GM21825 (cell line): ENCODE measurements at regions not wholly inside any gene's neighbourhood (a gene's known extent, or its start where the extent isn't known, plus 50 kb on each side); places are given as distances from the start of the nearest gene placed in this dataset.

Experiments used
- ATAC-seq: cut with Tn5 transposase; IDR thresholded peaks from one replicate; pipeline ENCODE4 v1.9.1; 2021; ENCODE audit warnings: mild to moderate bottlenecking, moderate library complexity; ENCODE audit not compliant: unreplicated experiment

DNA sequence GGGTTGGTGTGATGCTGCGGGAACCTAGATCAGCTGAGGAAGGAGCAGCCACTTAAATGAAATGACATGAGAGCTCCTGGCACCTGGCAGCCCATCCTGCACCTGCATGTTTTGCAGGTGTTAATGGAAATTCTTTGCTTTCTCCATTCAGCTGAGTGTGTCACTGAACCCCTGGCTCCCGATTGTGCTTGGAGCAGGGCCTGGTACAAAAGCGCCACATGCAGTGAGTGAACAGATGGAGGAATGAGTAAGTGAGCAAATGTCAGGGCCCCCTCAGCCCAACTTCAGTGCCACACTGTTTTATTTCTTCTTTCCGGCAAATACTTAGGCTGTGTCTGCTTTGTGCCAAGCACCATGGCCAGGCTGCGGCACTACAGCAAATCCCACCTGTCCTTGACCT lies 132.2 kb downstream of the ASB7 start:
- ATAC-seq = no peak

DNA sequence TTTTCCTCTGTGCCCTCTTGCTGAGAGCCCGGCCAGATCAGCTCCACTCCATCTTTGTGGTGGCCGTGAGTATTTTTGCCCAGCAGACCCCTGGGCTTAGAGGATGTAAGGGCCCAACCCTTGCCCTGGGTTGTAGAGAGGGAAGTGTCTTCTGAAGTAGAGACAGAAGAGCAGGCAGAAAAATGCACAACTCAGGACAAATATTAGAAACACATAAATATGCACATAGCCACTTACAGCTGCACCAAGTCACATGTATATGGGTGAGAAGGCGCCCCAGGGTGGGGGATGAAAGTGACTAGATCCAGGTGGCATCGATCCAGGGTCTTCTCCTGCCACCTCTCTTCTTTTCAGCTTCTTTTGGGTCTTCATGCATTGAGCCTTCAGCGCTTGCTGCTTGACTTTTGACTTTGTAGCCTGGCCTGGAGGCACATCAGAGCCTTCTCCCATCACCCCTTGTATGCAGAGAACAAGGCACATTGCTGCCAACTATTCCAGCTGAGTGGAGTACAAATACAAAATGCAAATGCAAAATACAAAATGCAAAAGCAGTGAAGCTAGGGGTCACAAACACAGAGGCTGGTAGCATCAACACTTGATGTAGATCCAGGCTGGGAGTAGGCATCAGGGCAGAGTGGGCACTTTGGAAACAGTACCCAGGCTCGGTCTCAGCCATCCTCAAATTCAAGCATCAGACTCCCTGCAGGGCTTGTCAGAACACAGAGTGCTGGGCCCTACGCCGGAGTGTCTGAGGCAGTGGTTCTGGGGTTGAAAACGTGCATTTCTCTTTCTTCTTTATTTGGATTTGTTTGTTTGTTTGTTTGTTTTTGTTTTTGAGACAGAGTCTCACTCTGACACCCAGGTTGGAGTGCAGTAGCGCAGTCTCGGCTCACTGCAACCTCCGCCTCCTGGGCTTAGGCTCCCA lies 133.0 kb downstream of the ASB7 start:
- ATAC-seq = no peak

DNA sequence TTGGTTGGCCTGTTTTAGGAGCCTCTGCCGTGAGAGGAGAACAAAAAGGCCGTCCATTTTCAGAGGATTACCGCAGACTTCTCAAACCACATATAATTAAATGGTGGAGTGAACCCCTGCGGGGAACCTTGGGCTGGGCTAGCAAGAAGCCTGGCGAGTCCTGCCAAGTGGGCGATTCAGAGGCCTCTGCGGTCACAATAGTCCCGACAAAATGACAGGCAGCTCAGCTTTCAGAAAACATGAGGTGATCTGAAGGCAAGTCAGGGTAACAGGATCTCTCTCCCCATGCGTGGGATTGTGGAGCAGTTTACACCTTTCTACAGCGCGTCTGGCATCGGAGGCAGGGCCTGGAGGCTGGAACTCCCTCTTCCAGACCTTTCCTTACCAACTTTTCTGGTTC lies 134.8 kb downstream of the ASB7 start:
- ATAC-seq = no peak

DNA sequence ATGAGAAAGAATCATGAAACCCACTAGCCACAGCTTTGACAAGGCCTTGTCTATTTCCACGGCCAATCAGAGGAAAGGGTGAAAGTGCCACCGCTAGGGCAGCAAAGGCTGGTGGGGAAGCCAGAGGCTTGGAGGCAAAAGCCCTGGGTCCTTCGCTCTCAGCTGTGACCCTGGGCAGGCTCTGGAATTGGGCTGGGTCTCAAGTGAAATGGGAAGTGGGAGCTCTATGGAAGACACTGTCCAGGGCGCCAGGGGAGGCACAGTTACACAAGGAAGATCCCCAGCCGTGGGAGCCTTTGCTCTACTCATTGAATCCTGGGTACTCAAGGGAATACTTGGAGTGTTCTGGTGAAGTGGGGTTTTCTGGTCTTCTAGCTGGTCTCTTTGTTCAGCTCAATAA lies 136.2 kb downstream of the ASB7 start:
- ATAC-seq = no peak

DNA sequence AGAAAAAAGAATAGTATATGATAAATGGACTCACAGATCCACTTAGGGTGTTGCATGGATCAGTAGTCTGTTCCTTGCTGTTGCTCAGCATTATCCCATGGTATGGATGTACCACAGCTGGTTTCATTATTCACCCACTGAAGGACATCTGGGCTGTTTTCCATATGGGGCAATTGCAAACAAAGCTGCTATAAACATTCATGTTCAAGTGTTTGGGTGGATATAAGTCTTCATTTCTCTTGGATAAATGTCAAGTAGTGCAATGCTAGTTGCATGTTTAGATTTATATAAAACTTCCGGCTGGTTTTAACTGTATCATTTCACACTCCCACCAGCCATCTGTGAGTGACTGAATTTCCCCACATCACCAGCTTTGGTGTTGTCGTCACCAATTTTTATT lies 137.7 kb downstream of the ASB7 start:
- ATAC-seq = no peak

DNA sequence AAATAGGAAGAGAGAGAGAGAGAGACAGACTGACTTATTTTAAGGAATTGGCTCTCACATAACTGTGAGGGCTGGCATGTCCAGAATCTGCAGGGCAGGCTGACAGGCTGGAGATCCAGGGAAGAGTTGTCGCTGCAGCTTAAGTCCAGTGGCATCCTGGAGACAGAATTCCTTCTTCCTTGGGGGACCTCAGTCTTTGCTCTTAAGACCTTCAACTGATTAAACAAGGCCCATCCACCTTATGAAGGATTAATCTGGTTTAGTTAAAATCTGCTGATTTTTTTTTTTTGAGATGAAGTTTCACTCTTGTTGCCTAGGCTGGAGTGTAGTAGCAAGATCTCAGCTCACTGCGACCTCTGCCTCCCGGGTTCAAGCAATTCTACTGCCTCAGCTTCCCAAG lies 128.0 kb upstream of the ALDH1A3 start:
- no peak for ATAC-seq

DNA sequence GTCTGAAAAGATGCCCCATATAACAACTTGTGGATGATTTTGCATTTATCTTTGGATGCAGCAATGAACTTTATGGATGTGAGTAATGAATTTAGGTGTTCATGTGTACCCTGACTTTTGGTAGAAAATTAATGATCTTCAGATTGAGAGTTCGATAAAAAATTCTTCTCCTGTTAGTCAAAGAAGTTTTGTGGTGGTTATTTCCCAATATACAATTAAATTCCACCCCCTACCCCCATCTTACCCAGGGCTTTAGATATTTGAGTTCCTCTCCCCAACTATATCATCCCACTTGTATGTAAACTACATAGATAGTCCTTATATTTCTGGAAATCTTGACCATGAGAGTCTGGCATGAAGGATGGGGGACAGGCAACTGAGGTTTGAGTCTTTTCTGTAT lies 126.1 kb upstream of the ALDH1A3 start:
- ATAC-seq = no peak

DNA sequence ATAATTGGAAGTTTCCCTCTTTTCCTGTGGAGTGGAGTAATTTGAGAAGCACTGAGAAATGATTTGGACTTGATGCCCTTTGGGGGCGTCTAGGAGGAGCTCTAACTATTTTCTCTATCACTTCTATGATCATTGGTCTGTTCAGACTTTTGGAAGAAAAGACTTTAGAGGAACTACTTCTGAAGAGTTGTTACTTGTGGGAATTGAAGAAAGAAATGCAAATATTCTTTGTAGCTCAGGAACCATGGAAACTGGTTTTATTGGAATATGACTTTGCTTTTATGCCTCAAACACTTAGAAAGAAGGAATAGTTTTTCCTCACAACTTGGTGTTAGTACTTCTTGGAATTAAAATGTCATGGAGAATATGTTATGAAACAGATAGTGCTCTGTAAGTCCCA lies 122.0 kb upstream of the ALDH1A3 start:
- no peak for ATAC-seq

DNA sequence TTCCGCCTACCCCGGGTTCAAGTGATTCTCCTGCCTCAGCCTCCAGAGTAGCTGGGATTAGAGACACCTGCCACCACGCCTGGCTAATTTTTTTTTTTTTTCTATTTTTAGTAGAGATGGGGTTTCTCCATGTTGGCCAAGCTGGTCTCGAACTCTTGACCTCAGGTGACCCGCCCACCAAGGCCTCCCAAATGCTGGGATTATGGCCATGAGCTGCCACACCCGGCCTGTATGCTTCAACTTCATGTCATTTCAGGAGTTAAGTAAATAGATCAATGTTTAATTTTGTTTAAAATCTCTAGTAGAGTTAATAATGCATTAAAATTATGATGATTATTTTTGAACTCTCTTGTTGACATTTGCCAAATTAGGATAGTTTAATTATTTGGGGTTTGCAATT lies 121.1 kb upstream of the ALDH1A3 start:
- no peak for ATAC-seq

DNA sequence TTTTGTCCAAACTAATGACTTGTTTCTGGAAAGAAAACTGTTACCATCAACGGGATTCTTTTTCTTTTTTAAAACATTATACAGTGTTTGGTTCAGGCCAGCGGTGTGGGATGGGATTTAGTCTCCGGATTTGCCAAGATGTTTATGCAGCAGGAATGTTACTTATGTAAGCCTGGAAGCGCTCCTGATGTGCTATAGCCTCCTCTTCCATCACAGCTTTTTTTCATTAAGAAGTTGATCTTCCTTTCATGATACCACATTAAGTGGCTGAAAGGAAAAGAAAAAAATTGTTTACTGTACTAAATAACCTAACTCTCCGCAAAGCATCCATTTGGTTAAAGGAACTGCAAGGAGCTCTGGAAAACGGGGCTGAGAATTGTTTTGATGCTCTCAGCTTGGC lies 120.5 kb upstream of the ALDH1A3 start:
- no peak for ATAC-seq

DNA sequence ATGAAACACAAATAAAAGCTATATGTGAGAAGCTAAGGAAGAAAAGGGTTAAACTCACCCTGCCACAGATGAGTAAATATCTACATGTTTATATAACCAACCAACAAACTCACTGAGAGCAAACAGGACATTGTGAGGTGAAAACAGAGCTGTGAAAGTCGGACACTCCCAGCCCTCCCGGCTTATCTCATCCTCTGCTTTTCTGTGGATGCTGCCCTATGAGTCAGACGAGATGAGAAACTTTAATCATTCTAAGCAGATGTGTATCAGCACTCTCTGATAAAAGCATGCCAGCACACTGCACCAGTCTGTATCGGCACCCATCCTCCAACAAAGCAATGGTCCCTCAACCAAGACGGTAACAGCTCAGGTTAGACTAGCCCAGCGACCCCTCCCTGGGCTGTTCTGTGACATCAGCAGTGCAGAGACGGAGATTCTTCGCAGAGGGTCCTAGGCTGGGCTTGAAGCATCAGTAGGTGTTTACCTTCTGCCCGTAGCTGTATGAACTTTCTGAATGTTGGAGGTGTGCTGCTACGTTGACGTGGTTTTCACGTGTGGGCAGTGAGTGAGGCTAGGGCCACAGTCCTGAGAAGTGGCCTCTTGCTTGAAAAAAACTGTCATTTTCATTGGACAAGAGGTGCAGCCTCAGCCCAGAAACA lies 119.8 kb upstream of the ALDH1A3 start:
- no peak for ATAC-seq

DNA sequence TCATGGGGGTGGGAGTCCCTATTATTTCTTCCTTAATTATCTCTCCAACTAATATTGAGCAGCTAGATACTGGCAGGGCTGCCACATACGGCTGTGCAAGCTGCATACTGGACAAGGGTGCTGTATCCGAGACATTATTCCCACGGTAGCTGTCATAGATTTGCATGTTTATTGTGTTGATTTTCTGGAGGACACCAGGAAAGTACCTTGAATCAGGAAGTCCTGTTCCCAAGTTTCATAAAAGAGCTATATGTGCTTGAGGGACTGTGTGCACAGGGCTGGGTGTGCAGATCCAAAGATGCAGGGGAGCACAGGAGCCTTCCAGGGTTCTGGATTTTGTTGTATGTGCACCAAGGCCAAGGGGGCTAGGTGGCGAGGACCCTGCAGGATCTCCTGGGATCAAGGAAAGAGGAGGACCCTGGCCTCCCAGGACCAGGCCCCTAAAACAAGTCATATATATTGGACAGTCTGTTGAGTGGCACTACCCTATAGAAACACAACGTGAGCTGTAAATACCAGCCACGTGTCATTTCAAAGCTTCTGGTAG lies 119.2 kb upstream of the ALDH1A3 start:
- ATAC-seq = no peak

DNA sequence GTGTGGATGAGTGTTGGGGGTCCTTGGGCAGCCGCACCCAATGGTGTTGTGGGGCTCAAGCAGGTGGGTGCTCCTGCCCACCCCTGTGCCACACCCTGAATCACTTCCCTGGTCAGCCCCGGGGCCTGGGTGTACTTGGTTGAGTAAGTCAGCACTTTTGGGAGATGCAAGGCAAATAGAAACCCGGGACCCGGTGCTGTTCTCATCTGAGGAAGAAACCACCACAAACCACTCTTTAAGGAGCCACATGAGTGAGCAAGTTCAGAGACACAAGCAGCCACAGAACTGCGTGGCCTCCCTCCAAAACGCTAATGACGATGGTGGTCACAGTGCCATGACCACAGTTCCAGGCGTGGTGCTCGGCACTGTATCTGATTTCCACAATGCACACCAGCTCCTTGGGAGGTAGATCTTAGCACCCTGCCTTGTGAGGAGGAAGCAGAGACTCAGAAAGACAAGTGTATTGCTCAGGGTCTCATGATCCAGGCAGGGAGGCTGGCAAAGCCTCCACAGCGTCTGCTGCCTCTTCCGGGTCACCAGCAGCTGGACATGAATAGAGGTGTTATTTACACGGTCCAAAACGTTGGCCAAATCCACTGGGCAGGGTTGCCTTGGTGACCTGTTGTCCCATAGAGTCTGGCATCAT lies 118.2 kb upstream of the ALDH1A3 start:
- ATAC-seq = no peak

DNA sequence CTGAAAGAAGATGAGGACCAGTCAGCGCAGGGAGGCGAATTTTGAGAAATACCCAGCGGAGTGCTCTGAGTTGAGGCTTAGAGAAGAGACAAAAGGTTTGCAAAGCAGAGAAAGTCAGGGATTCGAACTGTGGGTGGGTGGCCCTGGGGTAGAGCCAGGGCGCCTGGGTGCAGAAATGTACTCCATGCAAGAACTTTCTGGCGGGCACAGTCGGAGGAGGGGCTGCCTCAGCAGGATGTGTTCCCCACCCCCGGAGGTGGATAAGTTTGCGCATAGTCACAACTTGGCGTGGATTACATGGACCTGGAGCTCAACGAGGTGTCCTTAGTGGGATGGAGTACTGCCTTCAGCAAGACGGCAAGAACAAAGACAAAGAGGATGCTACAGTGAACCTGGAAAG lies 117.3 kb upstream of the ALDH1A3 start:
- ATAC-seq = no peak

DNA sequence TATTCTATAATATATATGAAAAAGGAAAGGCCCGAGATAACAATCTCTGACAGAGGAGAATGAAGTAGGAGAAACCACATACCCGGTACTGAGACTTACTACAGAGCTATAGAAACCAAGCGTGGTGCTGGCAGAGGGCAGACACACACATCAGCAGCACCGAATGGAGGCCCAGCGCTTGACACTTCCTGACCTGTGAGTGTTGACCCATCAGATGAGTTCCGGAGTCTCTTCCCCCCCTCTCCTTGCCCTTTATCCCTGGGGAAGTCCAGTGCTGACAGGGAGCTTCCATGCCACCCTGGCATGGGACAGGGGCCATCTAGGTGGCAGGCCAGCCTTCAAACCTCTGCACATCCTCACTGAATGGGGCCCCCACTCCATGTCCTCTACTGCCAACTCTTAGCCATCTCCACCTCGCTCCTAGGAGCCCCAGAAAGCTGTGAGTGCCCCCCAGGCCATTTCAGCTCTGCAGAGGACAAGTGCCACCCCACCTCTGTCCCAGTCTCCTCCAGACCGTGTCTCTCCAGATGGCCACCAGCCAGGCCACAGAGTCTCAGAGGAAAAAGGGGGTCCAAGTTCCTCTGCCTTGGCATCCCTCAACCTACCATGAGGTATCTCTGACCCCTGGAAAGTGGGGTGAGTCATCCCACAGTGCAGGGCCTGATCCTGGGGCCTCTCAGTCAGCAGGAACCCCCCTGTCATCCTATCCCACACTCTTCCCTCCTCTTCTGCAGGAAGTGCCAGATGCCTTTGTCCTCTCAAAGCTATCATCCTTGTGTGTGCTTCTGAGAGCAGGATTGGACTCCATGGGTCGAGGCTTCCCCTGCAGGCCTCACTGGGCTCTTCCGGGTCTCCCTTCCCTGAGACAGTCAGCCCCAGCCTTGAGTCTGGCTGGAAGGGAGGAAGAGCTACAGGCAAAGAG lies 116.5 kb upstream of the ALDH1A3 start:
- ATAC-seq = no peak

DNA sequence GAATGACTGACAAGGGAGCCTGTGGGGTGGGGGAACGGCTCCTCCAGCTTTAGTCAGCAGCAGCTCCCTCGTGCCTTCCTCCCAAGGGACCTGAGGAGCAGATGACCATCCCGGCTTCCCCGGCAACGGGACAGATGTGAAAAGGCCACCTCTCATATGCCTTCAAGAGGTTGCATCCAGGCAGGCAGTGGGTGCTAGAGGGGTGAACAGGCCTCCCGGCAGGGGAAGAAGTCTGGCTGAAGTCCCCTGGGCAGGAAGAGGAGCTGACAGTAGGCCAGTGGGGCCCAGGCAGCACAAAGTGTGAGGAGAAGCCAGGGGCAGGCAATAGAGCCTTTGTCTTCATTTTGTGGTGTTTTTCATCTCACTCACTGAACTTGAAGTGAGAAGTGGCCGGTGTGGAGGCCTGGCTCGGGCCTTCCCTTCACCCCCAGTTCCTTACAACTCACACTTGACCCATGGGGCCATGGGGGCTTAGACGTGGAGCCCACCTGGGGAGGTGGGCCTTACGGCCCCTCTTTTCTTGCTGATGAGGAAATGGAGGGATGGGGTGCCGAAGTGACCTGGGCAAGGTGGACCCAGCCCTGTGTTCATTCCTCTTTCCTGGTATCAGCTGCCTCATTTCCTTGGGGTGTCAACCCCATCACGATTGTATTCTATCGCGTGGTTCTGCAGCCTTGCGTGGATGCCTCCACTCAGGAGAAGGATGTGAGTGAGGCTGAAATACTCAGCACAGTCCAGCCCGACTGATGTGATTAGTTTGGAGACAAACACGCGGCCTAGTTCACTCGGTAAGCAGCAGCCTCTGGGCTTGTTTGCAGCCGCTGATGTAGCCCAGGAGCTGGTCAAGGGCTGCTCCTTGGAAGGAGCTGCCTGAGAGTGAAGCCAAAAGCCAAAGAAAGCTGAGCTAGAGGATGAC lies 115.5 kb upstream of the ALDH1A3 start:
- no peak for ATAC-seq

DNA sequence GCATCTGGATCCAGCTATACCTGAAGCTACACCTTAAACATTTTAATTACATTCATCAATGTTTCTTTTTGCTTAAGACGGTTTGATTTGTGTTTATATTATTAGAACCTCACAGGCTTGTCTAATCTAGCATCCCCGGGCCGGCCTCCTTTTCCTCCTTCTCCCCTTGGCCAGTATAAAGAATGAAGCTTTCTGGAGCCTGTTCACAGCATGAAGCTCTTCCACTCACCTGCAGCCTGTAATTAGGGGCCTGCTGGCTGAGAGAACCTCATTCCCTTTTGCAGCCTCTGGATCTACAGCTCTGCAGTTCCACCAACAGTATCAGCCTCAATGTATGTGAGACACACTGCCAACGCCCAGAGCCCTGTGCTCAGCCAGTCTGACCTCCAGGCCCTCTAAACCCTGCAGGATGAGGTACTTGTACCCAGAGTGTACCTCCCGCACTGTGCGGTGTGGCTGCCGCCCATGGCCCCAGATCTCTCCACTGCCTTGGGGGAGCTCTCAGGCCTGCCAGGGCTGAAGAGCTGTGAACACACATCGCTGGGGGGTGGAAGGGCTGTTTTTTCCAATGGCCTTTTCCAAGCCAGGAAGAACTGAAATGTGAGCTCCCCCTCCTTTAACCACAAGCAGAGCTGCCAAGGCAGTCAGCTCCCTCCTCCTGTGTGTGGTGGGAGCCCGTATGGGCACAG lies 114.7 kb upstream of the ALDH1A3 start:
- ATAC-seq = no peak

DNA sequence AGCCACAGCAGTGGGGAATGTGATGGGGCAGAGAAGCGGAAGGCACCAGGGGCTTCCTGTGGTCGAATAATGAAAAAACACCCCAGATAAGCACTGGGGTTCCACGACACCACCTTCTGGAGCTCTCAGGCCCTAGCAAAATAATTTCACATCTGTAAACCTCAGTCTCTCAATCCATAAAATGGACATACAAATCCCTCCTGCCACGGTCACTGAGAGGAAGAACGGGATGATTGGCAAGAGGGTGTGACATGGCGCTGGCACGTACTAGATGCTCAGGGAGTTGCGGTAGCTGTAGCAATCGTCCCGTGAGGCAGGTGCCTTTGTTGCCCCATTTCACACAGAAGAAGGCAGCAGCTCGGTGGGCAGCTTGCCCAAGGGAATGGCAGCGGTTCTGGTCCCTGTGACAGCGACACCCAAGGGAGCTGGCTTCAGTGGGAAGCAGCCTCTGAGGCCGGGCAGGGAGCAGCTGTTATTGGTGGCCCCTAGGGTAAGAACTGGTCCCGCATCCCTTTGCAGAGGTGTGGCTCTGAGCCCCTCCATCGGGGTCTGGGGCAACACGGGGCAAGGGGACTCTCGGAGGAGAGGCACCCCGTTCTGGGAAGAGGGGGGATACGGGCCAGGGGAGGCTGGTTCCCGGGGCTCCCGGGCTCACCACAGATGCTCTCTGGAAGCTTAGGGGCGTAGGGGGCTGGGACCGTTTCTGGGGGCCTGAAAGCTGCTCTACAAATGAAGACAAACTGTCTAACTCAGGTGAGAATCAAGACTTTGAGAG lies 114.0 kb upstream of the ALDH1A3 start:
- no peak for ATAC-seq
